ENCODE measurements at regions not wholly inside any gene's neighbourhood (a gene's known extent, or its start where the extent isn't known, plus 50 kb on each side); places are given as distances from the start of the nearest gene placed in this dataset.

DNA sequence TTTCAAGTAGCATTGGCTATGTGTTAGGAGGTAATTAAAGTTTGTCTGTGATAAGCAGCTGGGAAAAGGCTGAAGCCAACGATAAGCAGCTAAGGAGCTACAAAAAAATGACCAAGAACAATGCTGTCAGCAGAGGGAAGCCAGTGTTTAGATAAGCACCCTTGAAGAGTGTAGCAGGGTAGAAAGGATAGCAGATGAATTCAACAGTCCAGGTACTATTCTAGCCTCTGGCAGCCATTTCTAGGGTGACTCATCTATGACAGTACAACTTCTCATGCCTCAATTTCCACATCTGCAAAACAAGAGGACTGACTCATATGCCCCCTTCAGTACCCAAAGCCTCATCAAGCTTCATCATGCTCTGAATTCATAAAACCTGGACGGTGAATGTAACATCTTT lies 617.6 kb upstream of the UBE2E2 start:
- Histone ChIP-seq H3K4me1 (ENCODE audit: insufficient read depth, low read length) (no peaks in the 10 kb centered on the region), H3K36me3 (ENCODE audit: insufficient read depth, low read length) (no peaks in the 10 kb centered on the region), H3K27ac (ENCODE audit: low read depth in 1 of 2, low read length in 2 of 2) (no peak overlapping the region), H3K9me3 (ENCODE audit: control insufficient read depth in 1 of 2, insufficient read depth in 1 of 2, low read length in 2 of 2) (peaks cover 0 to 4% of the 10 kb centered on the region in 2 experiments), H3K4me3 (ENCODE audit: low read length) (no peak overlapping the region), H3K27me3 (ENCODE audit: control insufficient read depth in 1 of 2, insufficient read depth in 2 of 2, low read length in 2 of 2) (no peaks in the 10 kb centered on the region)
- TF ChIP-seq, protein P1, sequence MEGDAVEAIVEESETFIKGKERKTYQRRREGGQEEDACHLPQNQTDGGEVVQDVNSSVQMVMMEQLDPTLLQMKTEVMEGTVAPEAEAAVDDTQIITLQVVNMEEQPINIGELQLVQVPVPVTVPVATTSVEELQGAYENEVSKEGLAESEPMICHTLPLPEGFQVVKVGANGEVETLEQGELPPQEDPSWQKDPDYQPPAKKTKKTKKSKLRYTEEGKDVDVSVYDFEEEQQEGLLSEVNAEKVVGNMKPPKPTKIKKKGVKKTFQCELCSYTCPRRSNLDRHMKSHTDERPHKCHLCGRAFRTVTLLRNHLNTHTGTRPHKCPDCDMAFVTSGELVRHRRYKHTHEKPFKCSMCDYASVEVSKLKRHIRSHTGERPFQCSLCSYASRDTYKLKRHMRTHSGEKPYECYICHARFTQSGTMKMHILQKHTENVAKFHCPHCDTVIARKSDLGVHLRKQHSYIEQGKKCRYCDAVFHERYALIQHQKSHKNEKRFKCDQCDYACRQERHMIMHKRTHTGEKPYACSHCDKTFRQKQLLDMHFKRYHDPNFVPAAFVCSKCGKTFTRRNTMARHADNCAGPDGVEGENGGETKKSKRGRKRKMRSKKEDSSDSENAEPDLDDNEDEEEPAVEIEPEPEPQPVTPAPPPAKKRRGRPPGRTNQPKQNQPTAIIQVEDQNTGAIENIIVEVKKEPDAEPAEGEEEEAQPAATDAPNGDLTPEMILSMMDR (IDR thresholded peaks at IDR 0.05): no peak
- ATAC-seq (ENCODE audit: poor library complexity) (no peak), DNase-seq (no peak)
- intact Hi-C loops (cut with DNase I, micrococcal nuclease): no loop called here
- Mint-ChIP-seq H3K27ac (no peak overlapping the region), H3K4me1 (ENCODE audit: low read depth) (no peaks in the 10 kb centered on the region), H3K4me3 (no peak overlapping the region), H3K36me3 (ENCODE audit: low read depth) (no peaks in the 10 kb centered on the region), H3K9me3 (peaks cover 3% of the 10 kb centered on the region), H3K27me3 (no peaks in the 10 kb centered on the region)
- ChIA-PET CTCF (interaction anchor here (0.6 kb wide), 1 partner anchor 1231 kb away, joined by 3 read pairs; no protein-coding TSS in a partner anchor), POLR2A (no interaction called here)

DNA sequence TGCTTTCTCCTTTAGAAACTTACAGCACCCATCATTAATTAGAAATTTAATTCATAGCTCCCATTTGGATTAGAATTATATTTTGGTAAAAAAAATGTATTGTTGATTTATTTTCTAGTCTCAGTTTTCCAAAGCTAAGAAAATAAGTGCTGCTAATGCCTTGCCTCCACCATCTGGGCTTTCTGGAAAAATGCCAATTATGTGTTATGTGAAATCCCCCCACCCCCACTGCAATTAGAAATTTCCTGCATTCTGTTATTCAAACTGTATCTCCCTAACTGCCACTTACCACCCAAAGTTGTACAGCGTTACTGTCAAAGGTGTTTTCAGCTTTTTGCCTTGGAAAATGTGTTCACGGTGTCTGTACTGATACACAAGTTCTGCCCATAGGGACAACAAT lies 617.2 kb upstream of the UBE2E2 start:
- no peaks in the 10 kb centered on the region for H3K4me1 ChIP-seq (ENCODE audit: insufficient read depth, low read length)
- ATAC-seq (ENCODE audit: poor library complexity) (no peak), DNase-seq (no peak)
- peaks cover 0 to 4% of the 10 kb centered on the region in 2 experiments for H3K9me3 ChIP-seq (ENCODE audit: control insufficient read depth in 1 of 2, insufficient read depth in 1 of 2, low read length in 2 of 2)
- no peaks in the 10 kb centered on the region for H3K4me1 Mint-ChIP-seq (ENCODE audit: low read depth)
- H3K27me3 Mint-ChIP-seq: no peaks in the 10 kb centered on the region
- ChIA-PET CTCF (no interaction called here), POLR2A (no interaction called here)
- H3K36me3 ChIP-seq (ENCODE audit: insufficient read depth, low read length): no peaks in the 10 kb centered on the region
- no peak overlapping the region for H3K27ac ChIP-seq (ENCODE audit: low read depth in 1 of 2, low read length in 2 of 2)
- H3K4me3 ChIP-seq (ENCODE audit: low read length): no peak overlapping the region
- H3K27me3 ChIP-seq (ENCODE audit: control insufficient read depth in 1 of 2, insufficient read depth in 2 of 2, low read length in 2 of 2): no peaks in the 10 kb centered on the region
- no peak overlapping the region for H3K4me3 Mint-ChIP-seq
- intact Hi-C loops (cut with DNase I, micrococcal nuclease): no loop called here
- no peaks in the 10 kb centered on the region for H3K36me3 Mint-ChIP-seq (ENCODE audit: low read depth)
- H3K9me3 Mint-ChIP-seq: no peaks in the 10 kb centered on the region
- no peak overlapping the region for H3K27ac Mint-ChIP-seq
- TF ChIP-seq, protein P1 (IDR thresholded peaks at IDR 0.05): no peak

DNA sequence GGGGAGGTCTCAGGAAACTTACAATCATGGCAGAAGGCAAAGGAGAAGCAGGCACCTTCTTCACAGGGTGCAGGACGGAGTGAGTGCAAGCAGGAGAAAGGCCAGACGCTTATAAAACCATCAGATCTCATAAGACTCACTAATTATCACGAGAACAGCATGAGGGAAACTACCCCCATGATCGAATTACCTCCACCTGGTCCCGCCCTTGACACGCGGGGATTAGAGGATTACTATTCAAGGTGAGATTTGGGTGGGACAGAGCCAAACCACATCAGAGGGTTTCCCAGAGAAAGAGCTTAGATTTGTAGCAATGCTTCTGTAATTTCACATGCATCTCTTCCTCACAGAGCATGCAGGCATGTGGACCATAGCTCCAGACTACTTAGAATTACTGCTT lies 615.7 kb upstream of the UBE2E2 start:
- H3K36me3 Mint-ChIP-seq (ENCODE audit: low read depth): no peaks in the 10 kb centered on the region
- Histone ChIP-seq H3K36me3 (ENCODE audit: insufficient read depth, low read length) (no peaks in the 10 kb centered on the region), H3K4me3 (ENCODE audit: low read length) (no peak overlapping the region), H3K27ac (ENCODE audit: low read depth in 1 of 2, low read length in 2 of 2) (no peak overlapping the region), H3K9me3 (ENCODE audit: control insufficient read depth in 1 of 2, insufficient read depth in 1 of 2, low read length in 2 of 2) (peaks cover 0 to 4% of the 10 kb centered on the region in 2 experiments), H3K4me1 (ENCODE audit: insufficient read depth, low read length) (no peaks in the 10 kb centered on the region), H3K27me3 (ENCODE audit: control insufficient read depth in 1 of 2, insufficient read depth in 2 of 2, low read length in 2 of 2) (no peaks in the 10 kb centered on the region)
- H3K4me1 Mint-ChIP-seq (ENCODE audit: low read depth): no peaks in the 10 kb centered on the region
- intact Hi-C loops (cut with DNase I, micrococcal nuclease): no loop called here
- no peaks in the 10 kb centered on the region for H3K27me3 Mint-ChIP-seq
- no peak overlapping the region for H3K4me3 Mint-ChIP-seq
- DNase-seq: no peak
- no peaks in the 10 kb centered on the region for H3K9me3 Mint-ChIP-seq
- TF ChIP-seq, protein P1 (IDR thresholded peaks at IDR 0.05): no peak
- ATAC-seq (ENCODE audit: poor library complexity): no peak
- ChIA-PET CTCF (no interaction called here), POLR2A (no interaction called here)
- H3K27ac Mint-ChIP-seq: no peak overlapping the region

Measured in CD4-positive, alpha-beta T cell (primary cell).